MM.1S (cell line): ENCODE measurements at regions not wholly inside any gene's neighbourhood (a gene's known extent, or its start where the extent isn't known, plus 50 kb on each side); places are given as distances from the start of the nearest gene placed in this dataset.

Experiments used
- CTCF ChIP-seq: fragments of 300-600 bp; sonication (generic); IDR thresholded peaks from 2 replicates; pipeline ENCODE4 v1.5.1; 2016; ENCODE audit warnings: antibody characterized with exemption, low read length, mixed read lengths
- EZH2 ChIP-seq: fragments of 300-600 bp; sonication (generic); optimal IDR thresholded peaks from 2 replicates; pipeline ENCODE3; 2017; ENCODE audit warnings: low read depth, mild to moderate bottlenecking, antibody characterized with exemption, low read length, mixed read lengths
- EZH2phosphoT487 ChIP-seq: fragments of 300-600 bp; sonication (generic); IDR thresholded peaks from 2 replicates; pipeline ENCODE4 v1.6.1; 2018; ENCODE audit warnings: antibody characterized with exemption, low read length

- TF ChIP-seq CTCF (no peak), EZH2phosphoT487 (no peak), EZH2 (no peak)
Measured at GRCh38 chr1:201737352-201738060, 91.5 kb upstream of the IPO9 start.
